Activated T-cell treated with anti-CD3 and anti-CD28 coated beads for 48 hours (primary cell): ENCODE measurements at regions not wholly inside any gene's neighbourhood (a gene's known extent, or its start where the extent isn't known, plus 50 kb on each side); places are given as distances from the start of the nearest gene placed in this dataset.
A peak's percentile ranks its signal among the peaks of the same experiment; 100 is the strongest.
"Not testable (repeated sequence)": the region's sequence is repeated elsewhere in the genome, so short reads cannot be mapped to it uniquely, and the experiment has no call there.

Source experiments
- DNase-seq: peaks from one replicate; pipeline ENCODE4 v3.0.0-alpha.2; 2020; ENCODE audit warnings: low read depth

GRCh38 chr1:241447031-241447644 is 72.4 kb downstream of the FH start:
- no peak for DNase-seq

- no peak for DNase-seq
Observed at GRCh38 chr1:241444836-241445235, 74.7 kb downstream of the FH start.

- DNase-seq, result no peak
Observed at GRCh38 chr1:241443561-241443960, 76.0 kb downstream of the FH start.

DNA sequence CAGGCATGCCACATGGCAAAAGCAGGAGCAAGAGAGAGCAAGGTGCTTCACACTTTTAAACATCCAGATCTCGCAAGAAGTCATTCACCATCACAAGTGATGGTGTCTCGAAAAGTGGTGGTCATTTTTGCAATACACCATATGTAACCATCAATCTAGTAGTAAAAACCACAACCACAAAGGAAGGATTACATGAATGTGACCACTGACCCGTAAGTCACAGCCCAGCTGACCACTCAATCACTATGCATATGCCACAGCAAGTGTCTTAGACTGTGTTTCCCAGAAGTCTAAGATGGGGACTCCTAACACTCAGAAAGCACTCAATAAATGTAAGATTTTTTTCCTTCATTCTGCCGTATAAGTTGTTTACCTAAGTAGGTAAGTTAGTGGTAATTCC is 76.9 kb downstream of the FH start:
- no peak for DNase-seq

- DNase-seq, result no peak
Observed at GRCh38 chr1:241440904-241441303, 78.7 kb downstream of the FH start.

DNA sequence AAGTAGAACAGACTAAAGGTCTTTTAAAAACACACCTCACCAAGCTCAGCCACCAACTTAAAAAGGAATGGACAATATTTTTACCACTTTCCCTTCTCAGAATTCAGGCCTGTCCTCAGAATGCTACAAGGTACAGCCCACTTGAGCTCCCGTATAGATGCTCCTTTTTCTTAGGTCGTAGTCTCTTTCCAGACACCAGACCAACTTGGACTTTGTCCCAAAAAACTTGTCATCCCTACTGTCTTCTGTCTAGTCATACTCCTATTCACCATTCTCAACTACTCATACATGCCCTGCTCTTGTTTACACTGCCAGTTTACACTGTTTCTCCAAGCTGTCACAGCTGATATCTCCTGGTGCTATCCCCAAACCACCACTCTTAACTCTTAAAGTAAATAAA is 80.9 kb downstream of the FH start:
- not testable (repeated sequence) for DNase-seq

- no peak for DNase-seq
Observed at GRCh38 chr1:241432241-241432640, 75.2 kb upstream of the RGS7 start.

- DNase-seq, result not testable (repeated sequence)
Observed at GRCh38 chr1:241425091-241425490, 68.1 kb upstream of the RGS7 start.

- no peak for DNase-seq
Observed at GRCh38 chr1:241424480-241424971, 67.5 kb upstream of the RGS7 start.

DNA sequence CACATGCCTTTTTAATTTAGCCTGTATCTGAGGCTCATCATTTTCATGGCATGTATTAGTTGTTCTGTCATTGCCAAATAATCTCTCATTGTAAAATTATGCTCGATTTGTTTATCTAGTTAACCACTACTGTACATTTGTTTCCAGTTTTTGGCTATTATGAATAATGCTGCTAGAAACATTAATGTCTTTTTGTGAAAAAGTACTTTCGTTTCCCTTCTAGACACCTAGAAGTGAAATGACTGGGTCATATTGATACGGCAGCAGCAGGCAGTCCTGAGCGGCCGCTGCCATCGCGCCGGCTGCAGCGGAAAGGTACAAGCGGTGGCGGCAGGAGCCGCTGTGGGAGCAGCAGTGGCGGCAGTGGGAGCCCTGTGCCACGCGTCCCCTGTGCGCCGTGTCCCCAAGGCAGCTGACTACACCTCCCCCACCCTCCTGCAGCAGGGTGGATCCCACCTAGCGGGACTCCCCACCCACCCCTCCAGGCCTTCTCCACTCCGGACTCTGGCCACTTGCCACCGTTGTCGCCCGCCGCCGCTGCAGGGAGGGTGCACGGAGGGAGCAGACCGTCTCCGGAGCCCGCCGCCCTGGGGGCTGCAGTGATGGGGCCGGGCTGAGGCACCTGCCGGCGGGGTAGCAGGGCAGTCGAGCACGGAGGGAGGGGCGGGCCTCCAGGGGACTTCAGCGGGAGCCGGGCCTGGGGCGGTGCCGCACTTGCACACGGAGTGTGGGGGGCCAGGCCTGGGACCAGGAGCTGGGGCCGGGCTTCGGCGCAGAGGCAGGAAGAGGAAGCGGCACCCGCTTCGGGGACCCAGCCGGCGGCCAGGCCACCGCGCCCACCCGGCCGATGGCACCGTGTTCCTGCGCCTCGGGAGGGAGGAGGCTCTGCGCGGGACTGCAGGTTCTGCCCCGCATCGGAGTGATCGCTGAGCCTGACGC is 66.8 kb upstream of the RGS7 start:
- DNase-seq, result peak; percentile 4

- DNase-seq, result no peak
Observed at GRCh38 chr1:241422470-241422869, 65.5 kb upstream of the RGS7 start.

DNA sequence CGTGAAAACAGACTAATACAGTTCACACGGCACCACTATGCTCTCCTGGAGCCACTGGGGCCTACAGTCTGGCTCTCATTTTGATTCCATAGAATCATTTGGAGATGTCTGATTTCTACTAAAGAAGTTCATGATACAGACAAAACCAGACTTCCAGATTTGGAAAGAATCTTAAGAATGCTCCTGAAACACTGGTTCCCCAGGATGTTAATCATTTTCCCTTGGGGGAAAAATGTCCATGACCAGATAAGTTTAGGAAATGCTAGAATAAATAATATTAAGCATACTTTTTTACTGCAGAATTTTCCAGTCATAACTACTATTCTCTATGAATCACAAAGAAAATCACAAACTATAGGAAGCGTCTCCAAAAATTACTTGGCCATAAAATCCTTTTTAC is 63.0 kb upstream of the RGS7 start:
- no peak for DNase-seq

- no peak for DNase-seq
Observed at GRCh38 chr1:241417258-241417657, 60.3 kb upstream of the RGS7 start.

DNA sequence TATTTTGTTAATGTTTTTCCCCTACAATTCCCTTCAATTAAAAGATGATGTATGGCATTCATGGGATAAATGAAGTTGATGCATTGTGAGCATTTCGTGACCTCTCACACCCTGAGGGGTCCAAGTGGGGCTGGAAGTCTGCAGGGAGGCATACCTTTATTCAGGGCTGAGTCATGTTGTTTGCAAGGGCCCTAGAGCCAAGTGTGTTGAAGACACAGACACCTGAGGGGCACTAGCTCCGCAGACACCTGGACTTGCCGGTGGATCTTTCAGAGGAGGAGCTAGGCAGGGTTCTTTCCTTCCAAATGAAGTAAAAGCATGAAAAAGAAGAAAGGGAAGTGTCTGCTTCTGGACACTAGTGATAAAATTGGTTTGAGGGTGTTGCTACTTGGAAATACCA is 57.0 kb upstream of the RGS7 start:
- no peak for DNase-seq

- DNase-seq, result no peak
Observed at GRCh38 chr1:241413386-241413785, 56.4 kb upstream of the RGS7 start.

- DNase-seq, result no peak
Observed at GRCh38 chr1:241412646-241413045, 55.6 kb upstream of the RGS7 start.

DNA sequence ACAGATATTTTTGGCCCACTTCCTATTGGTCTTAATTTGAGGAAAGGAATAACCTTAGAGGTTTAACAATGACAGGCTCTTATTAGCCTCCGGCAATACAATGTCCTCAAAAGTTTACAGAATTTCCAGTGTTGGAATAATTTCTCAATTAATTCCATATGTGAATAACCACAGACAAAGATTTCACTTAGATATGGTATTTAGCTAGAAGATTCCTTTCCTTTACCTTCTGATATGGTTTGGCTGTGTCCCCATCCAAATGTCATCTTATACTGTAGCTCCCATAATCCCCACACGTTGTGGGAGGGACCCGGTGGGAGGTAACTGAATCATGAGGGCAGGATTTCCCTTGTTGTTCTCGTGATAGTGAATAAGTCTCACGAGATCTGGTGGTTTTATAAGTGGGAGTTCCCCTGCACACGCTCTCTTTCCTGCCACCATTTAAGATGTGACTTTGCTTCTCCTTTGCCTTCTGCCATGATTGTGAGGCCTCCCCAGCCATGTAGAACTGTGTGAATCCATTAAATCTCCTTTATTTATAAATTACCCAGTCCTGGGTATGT is 54.9 kb upstream of the RGS7 start:
- DNase-seq, result no peak

- DNase-seq, result no peak
Observed at GRCh38 chr1:241411056-241411775, 54.2 kb upstream of the RGS7 start.

GRCh38 chr1:241408170-241408569 is 51.2 kb upstream of the RGS7 start:
- DNase-seq, result no peak
